AG10803 (cell line): ENCODE measurements at regions not wholly inside any gene's neighbourhood (a gene's known extent, or its start where the extent isn't known, plus 50 kb on each side); places are given as distances from the start of the nearest gene placed in this dataset.
A peak's percentile ranks its signal among the peaks of the same experiment; 100 is the strongest.
"Not testable (repeated sequence)": the region's sequence is repeated elsewhere in the genome, so short reads cannot be mapped to it uniquely, and the experiment has no call there.

ENCODE experiments used
- DNase-seq: peaks from one replicate; pipeline ENCODE4 v3.0.0; 2010; ENCODE audit warnings: low read depth
- H3K4me3 ChIP-seq: 2 replicates; pipeline ENCODE4 v1.5.1; 2011; ENCODE audit warnings: mild to moderate bottlenecking, low read length, control low read depth
- CTCF ChIP-seq: conservative IDR thresholded peaks from 2 replicates; pipeline ENCODE4 v1.5.1; 2011; ENCODE audit warnings: mild to moderate bottlenecking, low read length, control low read depth, inconsistent platforms

- not testable (repeated sequence) for H3K4me3 ChIP-seq
- DNase-seq = peak; percentile 12
These were observed 55.3 kb upstream of the THOC2 start for GRCh38 chrX:123788193-123788592.

GRCh38 chrX:123788744-123789143, 55.9 kb upstream of the THOC2 start:
- no peak for DNase-seq

GRCh38 chrX:123797543-123798447, 62.1 kb upstream of the XIAP start:
- DNase-seq = no peak
- no peak overlapping the region for H3K4me3 ChIP-seq
- TF ChIP-seq CTCF = no peak

More at GRCh38 chrX:123788744-123789143, 55.9 kb upstream of the THOC2 start:
- no peak for TF ChIP-seq CTCF
- H3K4me3 ChIP-seq = no peak overlapping the region

GRCh38 chrX:123798706-123799430, 61.0 kb upstream of the XIAP start:
- DNase-seq, H3K4me3 ChIP-seq: not testable (repeated sequence)

GRCh38 chrX:123801901-123802300, 58.0 kb upstream of the XIAP start:
- no peak for DNase-seq
- H3K4me3 ChIP-seq = no peak overlapping the region
- no peak for TF ChIP-seq CTCF

GRCh38 chrX:123803331-123803983, 56.4 kb upstream of the XIAP start:
- H3K4me3 ChIP-seq = no peak overlapping the region
- no peak for TF ChIP-seq CTCF
- DNase-seq = peak; percentile 69

GRCh38 chrX:123803984-123804365, 55.9 kb upstream of the XIAP start:
- not testable (repeated sequence) for DNase-seq, H3K4me3 ChIP-seq

GRCh38 chrX:123807835-123808416, 51.9 kb upstream of the XIAP start:
- no peak for TF ChIP-seq CTCF
- no peak overlapping the region for H3K4me3 ChIP-seq
- DNase-seq = peak; percentile 70
